Lower leg skin (tissue), 4 donors: ENCODE measurements at regions not wholly inside any gene's neighbourhood (a gene's known extent, or its start where the extent isn't known, plus 50 kb on each side); places are given as distances from the start of the nearest gene placed in this dataset.

Source experiments
- DNase-seq, 2 donors: peaks; one replicate each; pipeline ENCODE4 v3.0.0-alpha.2; 2019; ENCODE audit warnings: low spot score in 2 of 2
- H3K4me3 ChIP-seq: fragments of 200-600 bp; sonication (generic); 2 replicates; pipeline ENCODE4 v1.5.1; 2017; ENCODE audit warnings: mild to moderate bottlenecking, low read depth; ENCODE audit not compliant: poor library complexity, severe bottlenecking
- POLR2A ChIP-seq, 2 donors: fragments of 450-650 bp; IDR thresholded peaks; one replicate each; pipeline ENCODE4 v1.6.1; 2016 to 2017; ENCODE audit warnings: antibody characterized with exemption in 2 of 2, mild to moderate bottlenecking in 1 of 2, moderate library complexity in 1 of 2
- WGBS, 2 donors: methylation state at CpG; one replicate each; pipeline ENCODE4 v1.1.5; 2018; 5-methylcytosine and 5-hydroxymethylcytosine counted together
- intact Hi-C: fragments of 100-400 bp; cut with DNase I; formaldehyde crosslinking; loops from one replicate; pipeline ENCODE4 v1.15.0; 2023; ENCODE audit warnings: low total_unique reads
- TF ChIP-seq, protein P1 (sequence below), 3 donors: fragments of 450-650 bp; IDR thresholded peaks; one replicate each; pipeline ENCODE4 v1.5.1; 2016; ENCODE audit warnings: antibody characterized with exemption in 3 of 3, mild to moderate bottlenecking in 3 of 3, moderate library complexity in 2 of 3

DNA sequence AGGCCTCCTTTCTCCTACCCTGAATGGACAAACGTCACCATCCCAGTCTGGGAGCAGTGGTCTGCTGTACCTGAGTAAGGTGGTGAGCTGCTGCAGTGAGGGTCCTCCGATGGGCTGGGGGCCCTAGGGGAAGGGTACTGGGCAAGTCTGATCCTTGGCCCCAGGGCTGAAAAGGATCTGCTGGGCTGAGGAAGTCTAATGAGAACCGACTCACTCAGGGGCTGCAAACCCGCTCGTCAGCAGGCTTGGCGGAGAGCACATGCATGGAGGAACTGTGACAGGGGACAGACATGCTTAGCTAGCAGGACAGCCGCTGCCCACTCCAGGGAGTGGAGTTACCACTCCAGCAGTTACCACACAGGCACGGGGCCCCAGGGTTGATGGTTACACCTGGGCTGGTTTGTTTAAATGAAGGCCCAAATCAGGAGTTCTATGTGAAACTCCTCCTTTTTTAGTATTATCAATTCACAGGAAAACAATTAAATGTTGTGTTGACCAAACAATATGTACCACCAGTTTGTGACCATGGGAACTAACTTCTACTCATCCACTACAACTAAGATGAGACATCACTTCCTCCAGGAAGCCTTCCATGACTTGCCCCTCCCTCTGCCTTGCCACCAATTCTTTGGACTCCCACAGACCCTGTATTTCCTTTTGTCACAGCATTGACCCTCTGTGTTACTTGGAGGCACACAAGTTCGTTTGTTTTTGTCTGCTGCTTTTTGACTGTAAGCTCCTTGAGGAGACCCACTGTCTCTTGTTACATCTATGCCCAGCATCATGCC lies 56.1 kb upstream of the CPLX2 start:
- DNase-seq: no peak
- TF ChIP-seq, protein P1, sequence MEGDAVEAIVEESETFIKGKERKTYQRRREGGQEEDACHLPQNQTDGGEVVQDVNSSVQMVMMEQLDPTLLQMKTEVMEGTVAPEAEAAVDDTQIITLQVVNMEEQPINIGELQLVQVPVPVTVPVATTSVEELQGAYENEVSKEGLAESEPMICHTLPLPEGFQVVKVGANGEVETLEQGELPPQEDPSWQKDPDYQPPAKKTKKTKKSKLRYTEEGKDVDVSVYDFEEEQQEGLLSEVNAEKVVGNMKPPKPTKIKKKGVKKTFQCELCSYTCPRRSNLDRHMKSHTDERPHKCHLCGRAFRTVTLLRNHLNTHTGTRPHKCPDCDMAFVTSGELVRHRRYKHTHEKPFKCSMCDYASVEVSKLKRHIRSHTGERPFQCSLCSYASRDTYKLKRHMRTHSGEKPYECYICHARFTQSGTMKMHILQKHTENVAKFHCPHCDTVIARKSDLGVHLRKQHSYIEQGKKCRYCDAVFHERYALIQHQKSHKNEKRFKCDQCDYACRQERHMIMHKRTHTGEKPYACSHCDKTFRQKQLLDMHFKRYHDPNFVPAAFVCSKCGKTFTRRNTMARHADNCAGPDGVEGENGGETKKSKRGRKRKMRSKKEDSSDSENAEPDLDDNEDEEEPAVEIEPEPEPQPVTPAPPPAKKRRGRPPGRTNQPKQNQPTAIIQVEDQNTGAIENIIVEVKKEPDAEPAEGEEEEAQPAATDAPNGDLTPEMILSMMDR (IDR thresholded peaks at IDR 0.05): no peak
- no peak for TF ChIP-seq POLR2A (IDR thresholded peaks at IDR 0.05)
- intact Hi-C loops: no loop called here
- 74 to 85% methylated on average over 4 to 9 of the region's 9 CpGs for WGBS, 2 donors
- H3K4me3 ChIP-seq: no peak overlapping the region

DNA sequence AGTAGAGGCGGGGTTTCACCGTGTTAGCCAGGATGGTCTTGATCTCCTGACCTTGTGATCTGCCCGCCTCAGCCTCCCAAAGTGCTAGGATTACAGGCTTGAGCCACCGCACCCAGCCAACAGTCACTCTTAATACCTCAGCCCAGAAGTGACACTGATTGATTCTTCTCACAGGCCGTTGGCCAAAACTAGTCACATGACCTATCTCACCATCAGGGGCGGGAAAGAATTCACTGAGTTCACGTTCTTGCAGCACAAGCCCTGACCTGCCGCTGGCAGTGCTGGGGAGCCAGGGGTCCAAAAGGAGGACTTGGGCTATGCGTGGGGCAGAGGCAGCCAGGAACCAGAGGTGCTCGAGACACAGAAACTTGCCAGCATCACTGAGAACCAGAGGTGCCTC lies 55.0 kb upstream of the CPLX2 start:
- no peak overlapping the region for H3K4me3 ChIP-seq
- 40 to 47% methylated on average over 10 of the region's 10 CpGs for WGBS, 2 donors
- TF ChIP-seq, protein P1 (IDR thresholded peaks at IDR 0.05): no peak
- no peak for TF ChIP-seq POLR2A (IDR thresholded peaks at IDR 0.05)
- intact Hi-C loops: no loop called here
- no peak for DNase-seq

DNA sequence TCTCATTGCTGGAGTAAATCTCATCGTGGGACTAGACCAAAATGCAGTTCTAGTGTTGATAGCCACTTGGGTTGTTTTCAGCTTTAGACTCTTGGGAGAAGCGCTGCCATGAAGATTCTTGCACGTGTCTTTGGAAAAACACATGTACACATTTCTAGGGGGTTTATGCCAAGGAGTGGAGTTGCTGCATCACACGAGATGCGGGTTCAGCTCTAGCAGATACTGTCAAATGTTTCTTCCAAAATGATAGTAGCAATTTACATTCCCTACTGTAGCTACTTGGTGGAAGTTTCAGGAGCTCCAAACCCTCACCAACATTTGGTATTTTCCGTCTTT lies 52.3 kb upstream of the CPLX2 start:
- no peak overlapping the region for H3K4me3 ChIP-seq
- TF ChIP-seq POLR2A (IDR thresholded peaks at IDR 0.05): no peak
- TF ChIP-seq, protein P1 (IDR thresholded peaks at IDR 0.05): no peak
- DNase-seq: no peak
- 82 to 88% methylated on average over 6 of the region's 6 CpGs for WGBS, 2 donors
- intact Hi-C loops: no loop called here

DNA sequence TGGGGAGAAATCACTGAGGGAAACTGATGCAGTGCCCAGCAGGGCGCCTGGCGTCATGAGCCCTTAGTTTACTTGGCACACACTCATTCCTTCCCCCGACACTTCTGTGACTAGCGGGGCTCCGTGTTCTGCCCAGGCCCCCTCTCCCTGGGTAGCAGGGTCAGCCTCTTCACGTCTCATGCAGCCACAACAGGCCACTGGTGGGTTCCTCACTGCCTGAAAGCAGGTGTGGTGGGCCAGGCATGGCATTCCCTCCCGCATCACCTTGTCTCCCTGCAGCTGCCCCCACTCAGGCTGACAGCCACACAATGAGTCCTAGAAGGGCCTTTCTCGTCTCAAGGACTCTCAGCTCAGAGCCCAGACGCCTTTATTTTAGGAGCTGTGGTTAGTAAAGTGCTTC lies 51.1 kb upstream of the CPLX2 start:
- WGBS, 2 donors: 69 to 70% methylated on average over 9 of the region's 9 CpGs
- TF ChIP-seq, protein P1 (IDR thresholded peaks at IDR 0.05): no peak
- no peak for TF ChIP-seq POLR2A (IDR thresholded peaks at IDR 0.05)
- DNase-seq: no peak
- no peak overlapping the region for H3K4me3 ChIP-seq
- intact Hi-C loops: no loop called here
